ENCODE measurements at regions not wholly inside any gene's neighbourhood (a gene's known extent, or its start where the extent isn't known, plus 50 kb on each side); places are given as distances from the start of the nearest gene placed in this dataset.

DNA sequence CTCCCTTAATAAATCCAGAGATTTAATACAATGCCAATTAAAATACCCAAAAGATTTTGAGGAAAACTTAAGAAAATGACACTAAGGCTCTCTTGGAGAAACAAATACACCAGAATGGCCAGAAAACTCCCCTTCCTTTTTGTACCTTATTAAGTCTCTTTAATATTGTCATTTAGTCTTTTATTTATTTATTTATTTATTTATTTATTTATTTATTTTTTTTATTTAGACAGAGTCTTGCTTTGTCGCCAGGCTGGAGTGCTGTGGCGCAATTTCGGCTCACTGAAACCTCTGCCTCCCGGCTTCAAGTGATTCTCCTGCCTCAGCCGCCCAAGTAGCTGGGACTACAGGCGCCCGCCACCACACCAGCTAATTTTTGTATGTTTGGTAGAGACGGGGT is 210.6 kb downstream of the DACT1 start:
- TF ChIP-seq EZH2 (IDR thresholded peaks at IDR 0.05; ENCODE audit: low read length), result no peak
- TF ChIP-seq, protein P1, sequence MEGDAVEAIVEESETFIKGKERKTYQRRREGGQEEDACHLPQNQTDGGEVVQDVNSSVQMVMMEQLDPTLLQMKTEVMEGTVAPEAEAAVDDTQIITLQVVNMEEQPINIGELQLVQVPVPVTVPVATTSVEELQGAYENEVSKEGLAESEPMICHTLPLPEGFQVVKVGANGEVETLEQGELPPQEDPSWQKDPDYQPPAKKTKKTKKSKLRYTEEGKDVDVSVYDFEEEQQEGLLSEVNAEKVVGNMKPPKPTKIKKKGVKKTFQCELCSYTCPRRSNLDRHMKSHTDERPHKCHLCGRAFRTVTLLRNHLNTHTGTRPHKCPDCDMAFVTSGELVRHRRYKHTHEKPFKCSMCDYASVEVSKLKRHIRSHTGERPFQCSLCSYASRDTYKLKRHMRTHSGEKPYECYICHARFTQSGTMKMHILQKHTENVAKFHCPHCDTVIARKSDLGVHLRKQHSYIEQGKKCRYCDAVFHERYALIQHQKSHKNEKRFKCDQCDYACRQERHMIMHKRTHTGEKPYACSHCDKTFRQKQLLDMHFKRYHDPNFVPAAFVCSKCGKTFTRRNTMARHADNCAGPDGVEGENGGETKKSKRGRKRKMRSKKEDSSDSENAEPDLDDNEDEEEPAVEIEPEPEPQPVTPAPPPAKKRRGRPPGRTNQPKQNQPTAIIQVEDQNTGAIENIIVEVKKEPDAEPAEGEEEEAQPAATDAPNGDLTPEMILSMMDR (optimal IDR thresholded peaks at IDR 0.05 in 1 of 3, IDR thresholded peaks at IDR 0.05 in 1 of 3, conservative IDR thresholded peaks at IDR 0.05 in 1 of 3; ENCODE audit: extremely low read depth in 1 of 3, insufficient read depth in 2 of 3, low read length in 3 of 3), result no peak

Data from keratinocyte (primary cell).